ENCODE measurements at regions not wholly inside any gene's neighbourhood (a gene's known extent, or its start where the extent isn't known, plus 50 kb on each side); places are given as distances from the start of the nearest gene placed in this dataset.
A peak's percentile ranks its signal among the peaks of the same experiment; 100 is the strongest.
"Not testable (repeated sequence)": the region's sequence is repeated elsewhere in the genome, so short reads cannot be mapped to it uniquely, and the experiment has no call there.

GRCh38 chr12:96104566-96104965, 69.2 kb upstream of the LTA4H start:
- Histone ChIP-seq H3K4me3 (ENCODE audit: low read depth in 1 of 2, low read length in 2 of 2) (no peak overlapping the region), H3K27me3 (ENCODE audit: control insufficient read depth in 1 of 2, insufficient read depth in 2 of 2, low read length in 2 of 2) (no peaks in the 10 kb centered on the region), H3K9me3 (ENCODE audit: control insufficient read depth in 2 of 2, insufficient read depth in 1 of 2, low read depth in 1 of 2, low read length in 1 of 2) (no peaks in the 10 kb centered on the region), H3K4me1 (ENCODE audit: control insufficient read depth in 2 of 2, insufficient read depth in 2 of 2, low read length in 1 of 2) (no peaks in the 10 kb centered on the region), H3K36me3 (ENCODE audit: control insufficient read depth in 2 of 2, insufficient read depth in 2 of 2, low read length in 1 of 2) (no peaks in the 10 kb centered on the region), H3K27ac (ENCODE audit: low read depth in 2 of 2, low read length in 1 of 2) (no peak overlapping the region)
- 91% methylated on average over 7 of the region's 7 CpGs for WGBS, 2 donors

- Histone ChIP-seq H3K4me3 (ENCODE audit: low read depth in 1 of 2, low read length in 2 of 2) (no peak overlapping the region), H3K27ac (ENCODE audit: low read depth in 2 of 2, low read length in 1 of 2) (no peak overlapping the region), H3K9me3 (ENCODE audit: control insufficient read depth in 2 of 2, insufficient read depth in 1 of 2, low read depth in 1 of 2, low read length in 1 of 2) (no peaks in the 10 kb centered on the region), H3K27me3 (ENCODE audit: control insufficient read depth in 1 of 2, insufficient read depth in 2 of 2, low read length in 2 of 2) (no peaks in the 10 kb centered on the region), H3K4me1 (ENCODE audit: control insufficient read depth in 2 of 2, insufficient read depth in 2 of 2, low read length in 1 of 2) (no peaks in the 10 kb centered on the region), H3K36me3 (ENCODE audit: control insufficient read depth in 2 of 2, insufficient read depth in 2 of 2, low read length in 1 of 2) (no peaks in the 10 kb centered on the region)
- WGBS, 2 donors: 75 to 82% methylated on average over 2 of the region's 2 CpGs
Measured at GRCh38 chr12:96106137-96106536, 70.8 kb upstream of the LTA4H start.

- no peak overlapping the region for H3K27ac ChIP-seq (ENCODE audit: low read depth in 2 of 2, low read length in 1 of 2)
Measured at GRCh38 chr12:96107236-96107635, 71.8 kb upstream of the LTA4H start.

GRCh38 chr12:96108321-96108720, 72.9 kb upstream of the LTA4H start:
- 40 to 47% methylated on average over 11 of the region's 11 CpGs for WGBS, 2 donors
- Histone ChIP-seq H3K36me3 (ENCODE audit: control insufficient read depth in 2 of 2, insufficient read depth in 2 of 2, low read length in 1 of 2) (no peaks in the 10 kb centered on the region), H3K27ac (ENCODE audit: low read depth in 2 of 2, low read length in 1 of 2) (peak overlapping the region in 1 of 2 donors; percentile 13), H3K27me3 (ENCODE audit: control insufficient read depth in 1 of 2, insufficient read depth in 2 of 2, low read length in 2 of 2) (no peaks in the 10 kb centered on the region), H3K4me3 (ENCODE audit: low read depth in 1 of 2, low read length in 2 of 2) (no peak overlapping the region), H3K4me1 (ENCODE audit: control insufficient read depth in 2 of 2, insufficient read depth in 2 of 2, low read length in 1 of 2) (no peaks in the 10 kb centered on the region), H3K9me3 (ENCODE audit: control insufficient read depth in 2 of 2, insufficient read depth in 1 of 2, low read depth in 1 of 2, low read length in 1 of 2) (no peaks in the 10 kb centered on the region)

More at GRCh38 chr12:96107236-96107635, 71.8 kb upstream of the LTA4H start:
- Histone ChIP-seq H3K4me1 (ENCODE audit: control insufficient read depth in 2 of 2, insufficient read depth in 2 of 2, low read length in 1 of 2) (no peaks in the 10 kb centered on the region), H3K27me3 (ENCODE audit: control insufficient read depth in 1 of 2, insufficient read depth in 2 of 2, low read length in 2 of 2) (no peaks in the 10 kb centered on the region), H3K4me3 (ENCODE audit: low read depth in 1 of 2, low read length in 2 of 2) (no peak overlapping the region), H3K9me3 (ENCODE audit: control insufficient read depth in 2 of 2, insufficient read depth in 1 of 2, low read depth in 1 of 2, low read length in 1 of 2) (no peaks in the 10 kb centered on the region), H3K36me3 (ENCODE audit: control insufficient read depth in 2 of 2, insufficient read depth in 2 of 2, low read length in 1 of 2) (no peaks in the 10 kb centered on the region)
- whole genome bisulfite sequencing, 2 donors: 81 to 87% methylated on average over 5 of the region's 5 CpGs

- 96 to 98% methylated on average over 27 to 31 of the region's 31 CpGs for WGBS, 2 donors
Measured at GRCh38 chr12:96108941-96109340, 73.6 kb upstream of the LTA4H start.

GRCh38 chr12:96112733-96113132, 77.3 kb upstream of the LTA4H start:
- no peaks in the 10 kb centered on the region for H3K36me3 ChIP-seq (ENCODE audit: control insufficient read depth in 2 of 2, insufficient read depth in 2 of 2, low read length in 1 of 2)
- no peaks in the 10 kb centered on the region for H3K4me1 ChIP-seq (ENCODE audit: control insufficient read depth in 2 of 2, insufficient read depth in 2 of 2, low read length in 1 of 2)
- no peak overlapping the region for H3K4me3 ChIP-seq (ENCODE audit: low read depth in 1 of 2, low read length in 2 of 2)
- no peaks in the 10 kb centered on the region for H3K9me3 ChIP-seq (ENCODE audit: control insufficient read depth in 2 of 2, insufficient read depth in 1 of 2, low read depth in 1 of 2, low read length in 1 of 2)
- 26 to 31% methylated on average over 5 of the region's 5 CpGs for WGBS, 2 donors
- H3K27me3 ChIP-seq (ENCODE audit: control insufficient read depth in 1 of 2, insufficient read depth in 2 of 2, low read length in 2 of 2): no peaks in the 10 kb centered on the region
- H3K27ac ChIP-seq (ENCODE audit: low read depth in 2 of 2, low read length in 1 of 2): no peak overlapping the region

More at GRCh38 chr12:96108941-96109340, 73.6 kb upstream of the LTA4H start:
- H3K4me3 ChIP-seq (ENCODE audit: low read depth in 1 of 2, low read length in 2 of 2); H3K36me3 ChIP-seq (ENCODE audit: control insufficient read depth in 2 of 2, insufficient read depth in 2 of 2, low read length in 1 of 2); H3K27me3 ChIP-seq (ENCODE audit: control insufficient read depth in 1 of 2, insufficient read depth in 2 of 2, low read length in 2 of 2); H3K4me1 ChIP-seq (ENCODE audit: control insufficient read depth in 2 of 2, insufficient read depth in 2 of 2, low read length in 1 of 2); H3K9me3 ChIP-seq (ENCODE audit: control insufficient read depth in 2 of 2, insufficient read depth in 1 of 2, low read depth in 1 of 2, low read length in 1 of 2); H3K27ac ChIP-seq (ENCODE audit: low read depth in 2 of 2, low read length in 1 of 2): not testable (repeated sequence)

GRCh38 chr12:96117460-96117859, 76.7 kb upstream of the ELK3 start:
- H3K4me1 ChIP-seq (ENCODE audit: control insufficient read depth in 2 of 2, insufficient read depth in 2 of 2, low read length in 1 of 2): no peaks in the 10 kb centered on the region
- H3K27ac ChIP-seq (ENCODE audit: low read depth in 2 of 2, low read length in 1 of 2): no peak overlapping the region
- WGBS, 2 donors: 16 to 23% methylated on average over 3 of the region's 3 CpGs
- H3K9me3 ChIP-seq (ENCODE audit: control insufficient read depth in 2 of 2, insufficient read depth in 1 of 2, low read depth in 1 of 2, low read length in 1 of 2): no peaks in the 10 kb centered on the region
- H3K4me3 ChIP-seq (ENCODE audit: low read depth in 1 of 2, low read length in 2 of 2): no peak overlapping the region
- no peaks in the 10 kb centered on the region for H3K36me3 ChIP-seq (ENCODE audit: control insufficient read depth in 2 of 2, insufficient read depth in 2 of 2, low read length in 1 of 2)
- no peaks in the 10 kb centered on the region for H3K27me3 ChIP-seq (ENCODE audit: control insufficient read depth in 1 of 2, insufficient read depth in 2 of 2, low read length in 2 of 2)

GRCh38 chr12:96120359-96121100, 73.6 kb upstream of the ELK3 start:
- no peaks in the 10 kb centered on the region for H3K27me3 ChIP-seq (ENCODE audit: control insufficient read depth in 1 of 2, insufficient read depth in 2 of 2, low read length in 2 of 2)
- H3K36me3 ChIP-seq (ENCODE audit: control insufficient read depth in 2 of 2, insufficient read depth in 2 of 2, low read length in 1 of 2): no peaks in the 10 kb centered on the region
- H3K9me3 ChIP-seq (ENCODE audit: control insufficient read depth in 2 of 2, insufficient read depth in 1 of 2, low read depth in 1 of 2, low read length in 1 of 2): no peaks in the 10 kb centered on the region
- H3K4me1 ChIP-seq (ENCODE audit: control insufficient read depth in 2 of 2, insufficient read depth in 2 of 2, low read length in 1 of 2): no peaks in the 10 kb centered on the region
- H3K4me3 ChIP-seq (ENCODE audit: low read depth in 1 of 2, low read length in 2 of 2): no peak overlapping the region
- no peak overlapping the region for H3K27ac ChIP-seq (ENCODE audit: low read depth in 2 of 2, low read length in 1 of 2)
- WGBS, 2 donors: 59 to 71% methylated on average over 4 of the region's 4 CpGs

GRCh38 chr12:96121271-96121711, 72.9 kb upstream of the ELK3 start:
- no peaks in the 10 kb centered on the region for H3K36me3 ChIP-seq (ENCODE audit: control insufficient read depth in 2 of 2, insufficient read depth in 2 of 2, low read length in 1 of 2)
- no peaks in the 10 kb centered on the region for H3K4me1 ChIP-seq (ENCODE audit: control insufficient read depth in 2 of 2, insufficient read depth in 2 of 2, low read length in 1 of 2)
- H3K9me3 ChIP-seq (ENCODE audit: control insufficient read depth in 2 of 2, insufficient read depth in 1 of 2, low read depth in 1 of 2, low read length in 1 of 2): no peaks in the 10 kb centered on the region
- H3K4me3 ChIP-seq (ENCODE audit: low read depth in 1 of 2, low read length in 2 of 2): no peak overlapping the region
- no peak overlapping the region for H3K27ac ChIP-seq (ENCODE audit: low read depth in 2 of 2, low read length in 1 of 2)
- 44 to 54% methylated on average over 4 of the region's 4 CpGs for WGBS, 2 donors
- H3K27me3 ChIP-seq (ENCODE audit: control insufficient read depth in 1 of 2, insufficient read depth in 2 of 2, low read length in 2 of 2): no peaks in the 10 kb centered on the region

GRCh38 chr12:96128292-96128691, 65.9 kb upstream of the ELK3 start:
- 75 to 82% methylated on average over 7 of the region's 7 CpGs for WGBS, 2 donors
- not testable (repeated sequence) for H3K9me3 ChIP-seq (ENCODE audit: control insufficient read depth in 2 of 2, insufficient read depth in 1 of 2, low read depth in 1 of 2, low read length in 1 of 2); H3K4me3 ChIP-seq (ENCODE audit: low read depth in 1 of 2, low read length in 2 of 2); H3K27me3 ChIP-seq (ENCODE audit: control insufficient read depth in 1 of 2, insufficient read depth in 2 of 2, low read length in 2 of 2); H3K36me3 ChIP-seq (ENCODE audit: control insufficient read depth in 2 of 2, insufficient read depth in 2 of 2, low read length in 1 of 2); H3K4me1 ChIP-seq (ENCODE audit: control insufficient read depth in 2 of 2, insufficient read depth in 2 of 2, low read length in 1 of 2); H3K27ac ChIP-seq (ENCODE audit: low read depth in 2 of 2, low read length in 1 of 2)
